ENCODE measurements at regions not wholly inside any gene's neighbourhood (a gene's known extent, or its start where the extent isn't known, plus 50 kb on each side); places are given as distances from the start of the nearest gene placed in this dataset.

DNA sequence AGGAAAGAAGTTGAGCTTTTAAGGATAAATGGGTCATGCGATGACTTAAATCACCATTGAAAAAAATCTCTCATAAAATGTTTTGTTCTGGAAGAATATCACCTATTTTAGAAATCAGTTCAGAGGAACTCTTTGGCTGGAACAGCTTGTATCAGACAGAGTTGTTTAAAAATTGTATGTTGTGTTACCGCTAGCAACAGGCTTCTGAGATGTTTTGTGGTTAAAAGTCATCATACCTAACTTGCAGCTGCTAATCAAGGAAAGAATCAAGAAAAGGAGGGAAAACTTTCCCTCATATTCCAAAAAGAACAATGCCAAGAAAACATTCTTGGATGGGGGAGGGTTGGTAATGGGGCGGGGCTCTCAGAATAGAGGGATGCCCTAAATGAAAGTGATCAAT lies 220.7 kb upstream of the CITED2 start:
- Mint-ChIP-seq H3K36me3 (no peaks in the 10 kb centered on the region), H3K4me3 (no peak overlapping the region), H3K4me1 (peaks cover 8 to 12% (median 9%) of the 10 kb centered on the region in 3 donors), H3K27me3 (peaks cover 13 to 28% of the 10 kb centered on the region in 2 donors), H3K9me3 (no peaks in the 10 kb centered on the region), H3K27ac (no peak overlapping the region)
- Histone ChIP-seq H3K27ac (ENCODE audit: low read length) (no peak overlapping the region), H3K4me1 (ENCODE audit: control insufficient read depth in 1 of 2, extremely low read depth in 1 of 2, insufficient read depth in 2 of 2, low read length in 2 of 2) (no peaks in the 10 kb centered on the region), H3K4me3 (ENCODE audit: control insufficient read depth in 1 of 2, extremely low read depth in 1 of 2, low read length in 1 of 2) (no peak overlapping the region), H3K36me3 (ENCODE audit: control insufficient read depth in 2 of 2, extremely low read depth in 1 of 2, insufficient read depth in 1 of 2, low read length in 1 of 2) (no peaks in the 10 kb centered on the region), H3K27me3 (replicated peaks in 1 of 2; ENCODE audit: control insufficient read depth in 2 of 2, extremely low read depth in 1 of 2, insufficient read depth in 2 of 2, low read length in 1 of 2) (peaks cover 0 to 2% of the 10 kb centered on the region in 2 experiments), H3K9me3 (no peaks in the 10 kb centered on the region)
- WGBS (ENCODE audit: insufficient coverage): no CpG with 5 or more reads among the region's 3 CpGs
- ChIA-PET CTCF (interaction anchor here in 1 of 2 donors (0.6 kb wide), 1 partner anchor 23 kb away, joined by 3 read pairs; no protein-coding TSS in a partner anchor), POLR2A (interaction anchor here in 1 of 2 donors (1.1 kb wide), 1 partner anchor 220 kb away, joined by 5 read pairs; the partner anchor contains the start of gene CITED2)
- DNase-seq: no peak
- no peak for ATAC-seq (replicated peaks in 1 of 4)

DNA sequence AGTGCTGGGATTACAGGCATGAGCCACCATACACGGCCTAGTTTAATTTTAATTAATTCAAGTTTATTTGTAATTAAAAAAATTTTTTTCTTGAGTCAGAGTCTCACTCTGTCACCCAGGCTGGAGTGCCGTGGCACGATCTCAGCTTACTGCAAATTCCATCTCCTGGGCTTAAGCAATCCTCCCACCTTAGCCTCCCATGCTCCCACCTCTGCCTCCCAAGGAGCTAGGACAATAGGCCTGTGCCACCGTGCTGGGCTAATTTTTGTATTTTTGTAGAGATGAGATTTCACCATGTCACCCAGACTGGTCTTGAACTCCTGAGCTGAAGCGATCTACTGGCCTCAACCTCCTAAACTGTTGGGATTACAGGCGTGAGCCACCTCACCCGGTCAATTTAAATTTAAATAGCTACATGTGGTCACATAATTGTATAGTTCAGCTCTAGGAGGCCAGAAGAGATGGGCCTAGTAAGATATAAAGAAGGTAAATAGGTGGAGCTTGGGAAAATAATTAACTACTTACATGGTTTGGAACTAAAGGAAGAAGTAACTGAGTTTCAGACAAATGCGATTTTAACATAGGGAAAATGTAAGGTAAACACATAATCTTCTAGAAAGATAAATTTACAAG lies 220.0 kb upstream of the CITED2 start:
- Histone ChIP-seq H3K9me3 (no peaks in the 10 kb centered on the region), H3K36me3 (ENCODE audit: control insufficient read depth in 2 of 2, extremely low read depth in 1 of 2, insufficient read depth in 1 of 2, low read length in 1 of 2) (no peaks in the 10 kb centered on the region), H3K4me1 (ENCODE audit: control insufficient read depth in 1 of 2, extremely low read depth in 1 of 2, insufficient read depth in 2 of 2, low read length in 2 of 2) (no peaks in the 10 kb centered on the region), H3K4me3 (ENCODE audit: control insufficient read depth in 1 of 2, extremely low read depth in 1 of 2, low read length in 1 of 2) (no peak overlapping the region), H3K27ac (ENCODE audit: low read length) (no peak overlapping the region), H3K27me3 (replicated peaks in 1 of 2; ENCODE audit: control insufficient read depth in 2 of 2, extremely low read depth in 1 of 2, insufficient read depth in 2 of 2, low read length in 1 of 2) (peaks cover 0 to 2% of the 10 kb centered on the region in 2 experiments)
- Mint-ChIP-seq H3K27me3 (peaks cover 13 to 29% of the 10 kb centered on the region in 2 donors), H3K4me1 (peaks cover 8 to 12% (median 9%) of the 10 kb centered on the region in 3 donors), H3K36me3 (no peaks in the 10 kb centered on the region), H3K9me3 (no peaks in the 10 kb centered on the region), H3K4me3 (no peak overlapping the region), H3K27ac (no peak overlapping the region)
- WGBS (ENCODE audit: insufficient coverage): no CpG with 5 or more reads among the region's 8 CpGs
- ATAC-seq (replicated peaks in 1 of 4) (no peak), DNase-seq (no peak)
- CTCF ChIA-PET: interaction anchor here in 1 of 2 donors (0.6 kb wide), 1 partner anchor 22 kb away, joined by 3 read pairs; no protein-coding TSS in a partner anchor
- POLR2A ChIA-PET: interaction anchor here (0.6 to 1.1 kb wide), 2 partner anchors 15 to 220 kb away, joined by 3 to 5 read pairs; partner anchors contain the start of gene CITED2 (in 1 of the 2)

DNA sequence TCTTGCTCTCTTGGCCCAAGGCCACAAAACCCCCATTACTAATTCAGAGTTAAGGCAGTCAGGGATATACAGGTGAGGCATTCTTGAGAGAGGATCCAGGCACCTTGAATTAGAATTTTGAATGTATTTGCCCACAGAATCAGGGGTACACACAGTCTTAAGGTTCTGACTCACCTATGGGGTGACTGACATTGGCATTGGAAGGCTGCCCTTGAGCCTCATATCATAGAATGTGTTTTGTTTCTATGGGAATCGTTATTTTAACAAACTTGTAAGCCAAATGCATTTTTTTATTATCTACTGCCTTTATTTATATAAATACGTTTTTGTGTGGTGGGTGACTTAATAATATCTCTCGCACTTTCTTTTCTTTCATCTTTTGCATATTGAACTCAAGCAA lies 218.6 kb upstream of the CITED2 start:
- Histone ChIP-seq H3K27me3 (replicated peaks in 1 of 2; ENCODE audit: control insufficient read depth in 2 of 2, extremely low read depth in 1 of 2, insufficient read depth in 2 of 2, low read length in 1 of 2) (peaks cover 0 to 2% of the 10 kb centered on the region in 2 experiments), H3K4me3 (ENCODE audit: control insufficient read depth in 1 of 2, extremely low read depth in 1 of 2, low read length in 1 of 2) (no peak overlapping the region), H3K27ac (ENCODE audit: low read length) (no peak overlapping the region), H3K36me3 (ENCODE audit: control insufficient read depth in 2 of 2, extremely low read depth in 1 of 2, insufficient read depth in 1 of 2, low read length in 1 of 2) (no peaks in the 10 kb centered on the region), H3K4me1 (ENCODE audit: control insufficient read depth in 1 of 2, extremely low read depth in 1 of 2, insufficient read depth in 2 of 2, low read length in 2 of 2) (no peaks in the 10 kb centered on the region), H3K9me3 (no peaks in the 10 kb centered on the region)
- no CpG with 5 or more reads among the region's 3 CpGs for WGBS (ENCODE audit: insufficient coverage)
- no peak overlapping the region for H3K4me3 Mint-ChIP-seq
- H3K36me3 Mint-ChIP-seq: no peaks in the 10 kb centered on the region
- ChIA-PET CTCF (no interaction called here), POLR2A (no interaction called here)
- H3K4me1 Mint-ChIP-seq: peaks cover 8 to 12% (median 9%) of the 10 kb centered on the region in 3 donors
- ATAC-seq (replicated peaks in 1 of 4) (no peak), DNase-seq (no peak)
- H3K27ac Mint-ChIP-seq: no peak overlapping the region
- peaks cover 13 to 37% of the 10 kb centered on the region in 2 donors for H3K27me3 Mint-ChIP-seq
- no peaks in the 10 kb centered on the region for H3K9me3 Mint-ChIP-seq

DNA sequence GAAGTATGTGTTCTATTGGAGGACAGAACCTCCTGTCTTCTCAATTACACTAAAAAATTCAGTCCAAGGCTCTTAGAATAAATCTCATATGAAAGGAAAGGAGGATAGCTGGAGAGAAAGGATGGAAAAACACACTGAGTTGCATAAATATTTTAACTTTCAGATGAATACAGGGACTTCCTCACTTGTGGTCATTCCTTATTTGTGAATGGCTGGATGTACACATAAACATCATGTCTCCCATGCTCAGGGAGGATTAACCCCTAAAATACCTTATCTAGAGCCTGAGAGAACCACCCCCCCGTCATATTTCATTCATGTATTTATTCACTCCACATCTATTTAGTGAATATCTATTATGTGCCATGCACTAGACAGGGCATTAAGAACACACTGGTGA lies 217.6 kb upstream of the CITED2 start:
- Histone ChIP-seq H3K4me1 (ENCODE audit: control insufficient read depth in 1 of 2, extremely low read depth in 1 of 2, insufficient read depth in 2 of 2, low read length in 2 of 2) (no peaks in the 10 kb centered on the region), H3K9me3 (no peaks in the 10 kb centered on the region), H3K27ac (ENCODE audit: low read length) (no peak overlapping the region), H3K4me3 (ENCODE audit: control insufficient read depth in 1 of 2, extremely low read depth in 1 of 2, low read length in 1 of 2) (no peak overlapping the region), H3K36me3 (ENCODE audit: control insufficient read depth in 2 of 2, extremely low read depth in 1 of 2, insufficient read depth in 1 of 2, low read length in 1 of 2) (no peaks in the 10 kb centered on the region), H3K27me3 (replicated peaks in 1 of 2; ENCODE audit: control insufficient read depth in 2 of 2, extremely low read depth in 1 of 2, insufficient read depth in 2 of 2, low read length in 1 of 2) (peaks cover 0 to 2% of the 10 kb centered on the region in 2 experiments)
- no peak overlapping the region for H3K4me3 Mint-ChIP-seq
- peaks cover 13 to 39% of the 10 kb centered on the region in 2 donors for H3K27me3 Mint-ChIP-seq
- no peaks in the 10 kb centered on the region for H3K36me3 Mint-ChIP-seq
- ChIA-PET CTCF (no interaction called here), POLR2A (no interaction called here)
- H3K27ac Mint-ChIP-seq: no peak overlapping the region
- H3K9me3 Mint-ChIP-seq: no peaks in the 10 kb centered on the region
- no CpG with 5 or more reads among the region's 1 CpG for WGBS (ENCODE audit: insufficient coverage)
- ATAC-seq (replicated peaks in 1 of 4) (no peak), DNase-seq (no peak)
- H3K4me1 Mint-ChIP-seq: peaks cover 8 to 12% (median 9%) of the 10 kb centered on the region in 3 donors

DNA sequence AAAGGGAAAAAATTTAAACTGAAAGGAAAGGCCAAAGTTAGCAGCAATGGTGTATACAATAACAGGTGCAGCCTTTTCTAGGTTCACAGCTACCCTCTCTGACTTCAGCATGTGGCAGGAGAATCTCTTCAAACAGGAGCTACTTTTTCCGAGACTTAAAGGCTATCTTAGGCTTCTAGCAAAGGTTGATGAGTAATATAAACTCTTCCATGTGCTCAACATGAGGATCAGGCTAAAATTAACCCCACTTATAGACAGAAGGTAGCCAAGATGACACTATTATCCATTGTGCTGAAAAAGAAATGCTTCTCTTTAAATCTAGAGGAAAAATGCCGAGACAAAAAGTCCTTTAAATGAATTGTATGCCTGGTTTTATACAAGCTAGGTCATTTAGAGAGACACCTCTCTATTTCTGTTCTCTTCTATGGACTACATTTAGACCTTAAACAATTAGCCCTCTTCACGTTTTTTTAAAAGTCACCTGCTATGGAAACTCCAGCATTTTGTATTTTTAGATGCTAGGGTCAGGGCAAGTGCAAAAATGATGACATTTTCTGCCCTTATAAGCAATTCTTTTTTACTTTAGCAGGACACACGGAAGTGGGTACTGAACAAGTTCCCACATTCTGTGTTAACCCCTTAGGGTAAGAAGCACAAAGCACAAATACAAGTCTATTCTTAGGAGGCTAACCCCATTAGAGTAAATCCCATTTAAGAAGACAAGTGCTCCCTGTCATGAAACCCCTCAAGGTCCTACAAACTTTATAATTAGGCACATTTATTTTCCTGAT lies 216.8 kb upstream of the CITED2 start:
- H3K4me1 ChIP-seq (ENCODE audit: control insufficient read depth in 1 of 2, extremely low read depth in 1 of 2, insufficient read depth in 2 of 2, low read length in 2 of 2): no peaks in the 10 kb centered on the region
- Mint-ChIP-seq H3K4me1 (peaks cover 8 to 12% (median 9%) of the 10 kb centered on the region in 3 donors), H3K4me3 (no peak overlapping the region), H3K27me3 (peaks cover 13 to 39% of the 10 kb centered on the region in 2 donors), H3K36me3 (no peaks in the 10 kb centered on the region), H3K27ac (no peak overlapping the region), H3K9me3 (no peaks in the 10 kb centered on the region)
- no peak for ATAC-seq (replicated peaks in 1 of 4)
- no peak overlapping the region for H3K4me3 ChIP-seq (ENCODE audit: control insufficient read depth in 1 of 2, extremely low read depth in 1 of 2, low read length in 1 of 2)
- no peak for DNase-seq
- no peaks in the 10 kb centered on the region for H3K36me3 ChIP-seq (ENCODE audit: control insufficient read depth in 2 of 2, extremely low read depth in 1 of 2, insufficient read depth in 1 of 2, low read length in 1 of 2)
- WGBS (ENCODE audit: insufficient coverage): 14% methylated on average over 1 of the region's 4 CpGs
- POLR2A ChIA-PET: no interaction called here
- H3K27ac ChIP-seq (ENCODE audit: low read length): no peak overlapping the region
- CTCF ChIA-PET: no interaction called here
- peaks cover 0 to 2% of the 10 kb centered on the region in 2 experiments for H3K27me3 ChIP-seq (replicated peaks in 1 of 2; ENCODE audit: control insufficient read depth in 2 of 2, extremely low read depth in 1 of 2, insufficient read depth in 2 of 2, low read length in 1 of 2)
- no peaks in the 10 kb centered on the region for H3K9me3 ChIP-seq

DNA sequence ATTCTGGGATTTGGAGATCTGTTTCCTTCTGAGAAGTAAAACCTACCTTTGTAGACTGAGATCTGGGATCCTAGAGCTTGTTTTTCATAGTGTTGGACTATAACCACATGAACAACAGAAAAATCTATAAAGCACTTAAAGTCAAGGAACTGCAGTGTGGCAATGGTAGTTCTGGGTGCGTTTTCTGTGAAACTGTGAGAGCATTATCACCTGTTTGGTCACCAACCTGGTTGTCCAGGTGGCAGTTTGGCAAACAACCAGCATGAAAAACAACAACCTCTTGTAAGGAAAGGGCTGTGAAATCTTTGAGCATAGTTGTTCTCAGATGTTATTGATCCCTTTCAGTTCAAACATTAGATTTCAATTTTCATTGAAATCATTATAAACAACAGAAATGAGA lies 215.8 kb upstream of the CITED2 start:
- Mint-ChIP-seq H3K27ac (no peak overlapping the region), H3K4me3 (no peak overlapping the region), H3K27me3 (peaks cover 13 to 39% of the 10 kb centered on the region in 2 donors), H3K9me3 (no peaks in the 10 kb centered on the region), H3K36me3 (no peaks in the 10 kb centered on the region), H3K4me1 (peaks cover 3 to 9% (median 6%) of the 10 kb centered on the region in 3 donors)
- H3K27ac ChIP-seq (ENCODE audit: low read length): no peak overlapping the region
- H3K36me3 ChIP-seq (ENCODE audit: control insufficient read depth in 2 of 2, extremely low read depth in 1 of 2, insufficient read depth in 1 of 2, low read length in 1 of 2): no peaks in the 10 kb centered on the region
- no CpG with 5 or more reads among the region's 1 CpG for WGBS (ENCODE audit: insufficient coverage)
- peaks cover 0 to 2% of the 10 kb centered on the region in 2 experiments for H3K27me3 ChIP-seq (replicated peaks in 1 of 2; ENCODE audit: control insufficient read depth in 2 of 2, extremely low read depth in 1 of 2, insufficient read depth in 2 of 2, low read length in 1 of 2)
- ChIA-PET POLR2A (no interaction called here), CTCF (no interaction called here)
- ATAC-seq (replicated peaks in 1 of 4): no peak
- no peak for DNase-seq
- no peak overlapping the region for H3K4me3 ChIP-seq (ENCODE audit: control insufficient read depth in 1 of 2, extremely low read depth in 1 of 2, low read length in 1 of 2)
- H3K4me1 ChIP-seq (ENCODE audit: control insufficient read depth in 1 of 2, extremely low read depth in 1 of 2, insufficient read depth in 2 of 2, low read length in 2 of 2): no peaks in the 10 kb centered on the region
- no peaks in the 10 kb centered on the region for H3K9me3 ChIP-seq

Measured in T-cell (primary cell).